Astrocyte (in vitro differentiated cells and primary cell): ENCODE measurements at regions not wholly inside any gene's neighbourhood (a gene's known extent, or its start where the extent isn't known, plus 50 kb on each side); places are given as distances from the start of the nearest gene placed in this dataset.

Experiments used
- DNase-seq: peaks from one replicate; pipeline ENCODE4 v3.0.0-alpha.2; 2010; ENCODE audit warnings: low read depth
- FAIRE-seq: peaks from 2 replicates; lab custom pipeline; 2011; peaks lifted over from hg19 to GRCh38; lab: Jason Lieb, UNC
- H2AFZ ChIP-seq: 2 replicates; pipeline ENCODE4 v1.6.0; 2012; ENCODE audit warnings: low read depth, low read length, inconsistent platforms
- H3K27ac ChIP-seq: 2 replicates; pipeline ENCODE4 v1.5.1; 2011; ENCODE audit warnings: low read depth, low read length, inconsistent platforms
- H3K27me3 ChIP-seq: 2 replicates; pipeline ENCODE4 v1.6.0; 2011; ENCODE audit warnings: low read length, inconsistent platforms; ENCODE audit not compliant: insufficient read depth
- H3K36me3 ChIP-seq: 2 replicates; pipeline ENCODE4 v1.5.1; 2011; ENCODE audit warnings: low read length, inconsistent platforms; ENCODE audit not compliant: insufficient read depth
- H3K4me1 ChIP-seq: 2 replicates; pipeline ENCODE4 v1.5.1; 2011; ENCODE audit warnings: low read length, inconsistent platforms; ENCODE audit not compliant: insufficient read depth
- H3K4me2 ChIP-seq: 2 replicates; pipeline ENCODE4 v1.6.0; 2012; ENCODE audit warnings: low read length, inconsistent platforms
- H3K4me3 ChIP-seq: 2 replicates; pipeline ENCODE4 v1.5.1; 2011; ENCODE audit warnings: low read depth, mild to moderate bottlenecking, low read length, inconsistent platforms; ENCODE audit not compliant: insufficient read depth
- H3K79me2 ChIP-seq: 2 replicates; pipeline ENCODE4 v1.6.0; 2012; ENCODE audit warnings: mild to moderate bottlenecking, low read length, inconsistent platforms; ENCODE audit not compliant: insufficient read depth
- H3K9ac ChIP-seq: 2 replicates; pipeline ENCODE4 v1.6.0; 2012; ENCODE audit warnings: mild to moderate bottlenecking, low read length, inconsistent platforms
- H3K9me3 ChIP-seq: 2 replicates; pipeline ENCODE4 v1.5.1; 2012; ENCODE audit warnings: low read depth, mild to moderate bottlenecking, low read length, inconsistent platforms; ENCODE audit not compliant: insufficient read depth
- H4K20me1 ChIP-seq: 2 replicates; pipeline ENCODE4 v1.6.0; 2012; ENCODE audit warnings: low read length, inconsistent platforms; ENCODE audit not compliant: insufficient read depth
- H3K27ac Mint-ChIP-seq: one replicate; pipeline ENCODE4 v1.8.0; 2021; ENCODE audit warnings: mild to moderate bottlenecking, mixed read lengths; ENCODE audit not compliant: unreplicated experiment
- H3K27me3 Mint-ChIP-seq: one replicate; pipeline ENCODE4 v1.8.0; 2021; ENCODE audit warnings: low read depth, mixed read lengths; ENCODE audit not compliant: unreplicated experiment
- H3K36me3 Mint-ChIP-seq: one replicate; pipeline ENCODE4 v1.8.0; 2021; ENCODE audit warnings: low read depth, mixed read lengths; ENCODE audit not compliant: unreplicated experiment
- H3K4me1 Mint-ChIP-seq: one replicate; pipeline ENCODE4 v1.8.0; 2021; ENCODE audit warnings: low read depth, mixed read lengths; ENCODE audit not compliant: unreplicated experiment
- H3K4me3 Mint-ChIP-seq: one replicate; pipeline ENCODE4 v1.8.0; 2021; ENCODE audit warnings: mild to moderate bottlenecking, moderate library complexity, mixed read lengths; ENCODE audit not compliant: unreplicated experiment
- H3K9me3 Mint-ChIP-seq: one replicate; pipeline ENCODE4 v1.8.0; 2021; ENCODE audit warnings: mild to moderate bottlenecking, mixed read lengths; ENCODE audit not compliant: unreplicated experiment
- CTCF ChIP-seq: IDR thresholded peaks from 2 replicates; pipeline ENCODE4 v1.5.1; 2011; ENCODE audit warnings: low read depth, mild to moderate bottlenecking, inconsistent platforms, low read length, moderate library complexity; ENCODE audit not compliant: insufficient read depth
- EZH2 ChIP-seq: IDR thresholded peaks from 2 replicates; pipeline ENCODE4 v1.6.1; 2012; ENCODE audit warnings: mild to moderate bottlenecking, low read length, inconsistent platforms; ENCODE audit not compliant: insufficient read depth

GRCh38 chr13:38216181-38216580, 133.5 kb upstream of the UFM1 start:
- Histone ChIP-seq H3K9ac (no peak overlapping the region), H3K9me3 (no peaks in the 10 kb centered on the region), H4K20me1 (no peaks in the 10 kb centered on the region), H3K36me3 (no peaks in the 10 kb centered on the region), H3K27ac (no peak overlapping the region), H3K4me1 (no peaks in the 10 kb centered on the region), H3K27me3 (no peaks in the 10 kb centered on the region), H2AFZ (no peak overlapping the region), H3K79me2 (no peaks in the 10 kb centered on the region), H3K4me3 (no peak overlapping the region), H3K4me2 (no peak overlapping the region)
- FAIRE-seq = no peak
- Mint-ChIP-seq H3K27me3 (no peaks in the 10 kb centered on the region), H3K36me3 (peaks cover 3% of the 10 kb centered on the region), H3K4me1 (no peaks in the 10 kb centered on the region), H3K9me3 (peaks cover 11% of the 10 kb centered on the region), H3K27ac (no peak overlapping the region), H3K4me3 (no peak overlapping the region)
- DNase-seq = no peak
- TF ChIP-seq CTCF = no peak
- no peak for TF ChIP-seq EZH2

DNA sequence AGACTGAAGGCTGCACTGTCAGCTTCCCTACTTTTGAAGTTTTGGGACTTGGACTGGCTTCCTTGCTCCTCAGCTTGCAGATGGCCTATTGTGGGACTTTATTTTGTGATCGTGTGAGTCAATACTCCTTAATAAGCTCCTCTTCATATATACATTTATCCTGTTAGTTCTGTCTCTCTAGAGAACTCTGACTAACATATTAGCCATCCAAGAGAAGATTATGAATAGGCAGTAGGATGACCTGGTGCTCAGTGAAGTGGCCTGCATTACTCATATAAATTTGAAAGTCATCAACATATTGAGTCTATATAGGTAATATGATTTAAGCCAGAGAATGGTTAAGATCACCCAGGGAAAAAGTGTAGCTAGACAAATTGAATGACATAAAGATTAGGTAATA, 136.3 kb upstream of the UFM1 start:
- no peaks in the 10 kb centered on the region for H3K4me1 ChIP-seq
- H3K9ac ChIP-seq = no peak overlapping the region
- Mint-ChIP-seq H3K4me3 (no peak overlapping the region), H3K27ac (no peak overlapping the region), H3K4me1 (no peaks in the 10 kb centered on the region), H3K36me3 (peaks cover 3% of the 10 kb centered on the region), H3K9me3 (peaks cover 11% of the 10 kb centered on the region), H3K27me3 (no peaks in the 10 kb centered on the region)
- no peak overlapping the region for H2AFZ ChIP-seq
- no peaks in the 10 kb centered on the region for H3K79me2 ChIP-seq
- H3K4me2 ChIP-seq = no peak overlapping the region
- H4K20me1 ChIP-seq = no peaks in the 10 kb centered on the region
- FAIRE-seq (no peak), DNase-seq (peak; percentile 48)
- H3K4me3 ChIP-seq = no peak overlapping the region
- no peaks in the 10 kb centered on the region for H3K9me3 ChIP-seq
- H3K27me3 ChIP-seq = no peaks in the 10 kb centered on the region
- no peaks in the 10 kb centered on the region for H3K36me3 ChIP-seq
- H3K27ac ChIP-seq = no peak overlapping the region
- TF ChIP-seq EZH2 = no peak
- no peak for TF ChIP-seq CTCF

DNA sequence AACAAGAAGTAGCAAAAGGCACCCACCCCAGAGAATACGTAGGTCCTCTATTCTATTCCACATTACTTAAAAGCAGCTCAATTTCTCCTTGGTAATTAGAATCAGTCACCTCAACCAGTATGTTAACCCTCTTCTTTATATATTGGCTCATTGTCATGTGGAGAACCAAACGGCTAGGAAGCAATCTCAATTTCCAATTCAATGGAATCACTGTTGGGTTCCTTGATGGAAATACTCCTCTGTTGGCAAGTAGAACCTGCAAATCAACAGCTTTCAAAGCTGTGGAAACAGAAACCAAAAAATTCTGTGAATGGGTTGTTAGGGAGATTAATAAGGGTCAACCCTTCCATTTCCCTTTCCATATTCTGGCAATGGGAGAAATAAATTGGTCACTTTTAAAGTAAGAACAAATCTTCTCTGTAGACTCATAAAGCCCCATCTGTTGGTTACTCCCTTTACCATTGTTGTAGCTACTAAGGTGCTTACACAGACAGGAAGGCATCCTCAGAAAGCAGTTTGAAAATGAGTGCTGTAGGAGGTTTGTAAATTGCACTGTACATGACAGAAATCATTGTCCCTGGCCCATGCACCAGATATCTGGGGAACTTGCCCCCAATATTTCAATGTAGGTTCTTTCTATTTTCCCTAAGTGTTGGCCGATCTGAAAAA, 138.6 kb upstream of the UFM1 start:
- Histone ChIP-seq H3K9ac (no peak overlapping the region), H2AFZ (no peak overlapping the region), H3K36me3 (no peaks in the 10 kb centered on the region), H3K27me3 (no peaks in the 10 kb centered on the region), H3K4me2 (no peak overlapping the region), H3K4me3 (no peak overlapping the region), H3K9me3 (no peaks in the 10 kb centered on the region), H3K4me1 (no peaks in the 10 kb centered on the region), H4K20me1 (no peaks in the 10 kb centered on the region), H3K79me2 (no peaks in the 10 kb centered on the region), H3K27ac (no peak overlapping the region)
- H3K36me3 Mint-ChIP-seq = peaks cover 3% of the 10 kb centered on the region
- peaks cover 11% of the 10 kb centered on the region for H3K9me3 Mint-ChIP-seq
- TF ChIP-seq CTCF = no peak
- no peak for TF ChIP-seq EZH2
- H3K27me3 Mint-ChIP-seq = no peaks in the 10 kb centered on the region
- H3K27ac Mint-ChIP-seq = no peak overlapping the region
- no peak for FAIRE-seq
- H3K4me3 Mint-ChIP-seq = no peak overlapping the region
- DNase-seq = no peak
- no peaks in the 10 kb centered on the region for H3K4me1 Mint-ChIP-seq
